ENCODE measurements at regions not wholly inside any gene's neighbourhood (a gene's known extent, or its start where the extent isn't known, plus 50 kb on each side); places are given as distances from the start of the nearest gene placed in this dataset.

DNA sequence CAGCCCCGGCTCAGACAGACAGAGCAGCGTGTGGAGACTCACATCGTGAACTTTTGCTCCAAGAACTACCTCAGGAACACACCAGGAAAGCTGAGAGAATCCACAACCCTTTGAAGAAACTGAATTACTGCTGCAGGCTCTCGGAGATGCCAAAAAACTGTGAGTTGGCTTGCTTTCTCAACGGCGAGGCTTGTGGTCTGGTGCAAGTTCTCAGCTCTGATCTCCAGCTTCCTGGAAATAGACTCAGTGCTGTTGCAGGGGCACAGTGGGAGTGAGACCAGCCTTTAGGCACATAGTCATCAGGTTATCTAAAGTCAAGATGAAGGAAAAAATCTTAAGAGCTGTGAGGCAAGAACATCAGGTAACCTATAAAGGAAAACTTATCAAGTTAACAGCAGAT is 273.7 kb upstream of the LRATD1 start:
- Histone ChIP-seq H3K9me3 (ENCODE audit: control insufficient read depth, low read depth, low read length) (no peaks in the 10 kb centered on the region), H3K4me3 (ENCODE audit: control insufficient read depth in 2 of 3, extremely low read depth in 1 of 3, insufficient read depth in 2 of 3, low read depth in 1 of 3, low read length in 3 of 3) (no peak overlapping the region), H3K9ac (ENCODE audit: control insufficient read depth, extremely low read depth, insufficient read depth, low read length) (no peak overlapping the region), H4K20me1 (ENCODE audit: control insufficient read depth, extremely low read depth, insufficient read depth, low read length) (no peaks in the 10 kb centered on the region), H3K36me3 (ENCODE audit: control insufficient read depth in 2 of 2, extremely low read depth in 1 of 2, insufficient read depth in 2 of 2, low read length in 2 of 2) (no peaks in the 10 kb centered on the region), H2AFZ (ENCODE audit: control insufficient read depth, low read length) (no peak overlapping the region), H3K9me1 (ENCODE audit: control insufficient read depth, extremely low read depth, insufficient read depth, low read length) (no peaks in the 10 kb centered on the region), H3K79me2 (ENCODE audit: control insufficient read depth, insufficient read depth, low read length) (no peaks in the 10 kb centered on the region), H3K4me1 (ENCODE audit: control insufficient read depth, extremely low read depth, insufficient read depth, low read length) (no peaks in the 10 kb centered on the region), H3K27ac (ENCODE audit: control insufficient read depth, insufficient read depth, low read length) (no peak overlapping the region), H3K27me3 (ENCODE audit: control insufficient read depth, extremely low read depth, insufficient read depth, low read length) (no peaks in the 10 kb centered on the region), H3K4me2 (ENCODE audit: control insufficient read depth, extremely low read depth, insufficient read depth, low read depth, low read length) (no peak overlapping the region)
- no peak for FAIRE-seq
- TF ChIP-seq CTCF (optimal IDR thresholded peaks at IDR 0.05 in 1 of 3, IDR thresholded peaks at IDR 0.05 in 1 of 3, conservative IDR thresholded peaks at IDR 0.05 in 1 of 3; ENCODE audit: extremely low read depth in 1 of 3, insufficient read depth in 2 of 3, low read length in 3 of 3) (no peak), EZH2 (IDR thresholded peaks at IDR 0.05; ENCODE audit: low read length) (no peak)
- dilution Hi-C loops (cut with MboI; ENCODE audit: extremely low pct_ligation_motif_present, low sequenced_read_pairs): no loop called here
- no peak for DNase-seq (ENCODE audit: low read depth, low spot score)

GRCh38 chr2:14363137-14363536 is 269.4 kb upstream of the LRATD1 start:
- Histone ChIP-seq H3K79me2 (ENCODE audit: control insufficient read depth, insufficient read depth, low read length) (no peaks in the 10 kb centered on the region), H3K36me3 (ENCODE audit: control insufficient read depth in 2 of 2, extremely low read depth in 1 of 2, insufficient read depth in 2 of 2, low read length in 2 of 2) (no peaks in the 10 kb centered on the region), H2AFZ (ENCODE audit: control insufficient read depth, low read length) (no peak overlapping the region), H3K9me3 (ENCODE audit: control insufficient read depth, low read depth, low read length) (no peaks in the 10 kb centered on the region), H3K4me3 (ENCODE audit: control insufficient read depth in 2 of 3, extremely low read depth in 1 of 3, insufficient read depth in 2 of 3, low read depth in 1 of 3, low read length in 3 of 3) (no peak overlapping the region), H3K27me3 (ENCODE audit: control insufficient read depth, extremely low read depth, insufficient read depth, low read length) (no peaks in the 10 kb centered on the region), H3K9me1 (ENCODE audit: control insufficient read depth, extremely low read depth, insufficient read depth, low read length) (no peaks in the 10 kb centered on the region), H3K9ac (ENCODE audit: control insufficient read depth, extremely low read depth, insufficient read depth, low read length) (no peak overlapping the region), H3K4me2 (ENCODE audit: control insufficient read depth, extremely low read depth, insufficient read depth, low read depth, low read length) (no peak overlapping the region), H3K27ac (ENCODE audit: control insufficient read depth, insufficient read depth, low read length) (no peak overlapping the region), H3K4me1 (ENCODE audit: control insufficient read depth, extremely low read depth, insufficient read depth, low read length) (no peaks in the 10 kb centered on the region), H4K20me1 (ENCODE audit: control insufficient read depth, extremely low read depth, insufficient read depth, low read length) (no peaks in the 10 kb centered on the region)
- FAIRE-seq (no peak), DNase-seq (ENCODE audit: low read depth, low spot score) (no peak)
- dilution Hi-C loops (cut with MboI; ENCODE audit: extremely low pct_ligation_motif_present, low sequenced_read_pairs): no loop called here
- no peak for TF ChIP-seq EZH2 (IDR thresholded peaks at IDR 0.05; ENCODE audit: low read length)
- no peak for TF ChIP-seq CTCF (optimal IDR thresholded peaks at IDR 0.05 in 1 of 3, IDR thresholded peaks at IDR 0.05 in 1 of 3, conservative IDR thresholded peaks at IDR 0.05 in 1 of 3; ENCODE audit: extremely low read depth in 1 of 3, insufficient read depth in 2 of 3, low read length in 3 of 3)
